ENCODE measurements at regions not wholly inside any gene's neighbourhood (a gene's known extent, or its start where the extent isn't known, plus 50 kb on each side); places are given as distances from the start of the nearest gene placed in this dataset.

DNA sequence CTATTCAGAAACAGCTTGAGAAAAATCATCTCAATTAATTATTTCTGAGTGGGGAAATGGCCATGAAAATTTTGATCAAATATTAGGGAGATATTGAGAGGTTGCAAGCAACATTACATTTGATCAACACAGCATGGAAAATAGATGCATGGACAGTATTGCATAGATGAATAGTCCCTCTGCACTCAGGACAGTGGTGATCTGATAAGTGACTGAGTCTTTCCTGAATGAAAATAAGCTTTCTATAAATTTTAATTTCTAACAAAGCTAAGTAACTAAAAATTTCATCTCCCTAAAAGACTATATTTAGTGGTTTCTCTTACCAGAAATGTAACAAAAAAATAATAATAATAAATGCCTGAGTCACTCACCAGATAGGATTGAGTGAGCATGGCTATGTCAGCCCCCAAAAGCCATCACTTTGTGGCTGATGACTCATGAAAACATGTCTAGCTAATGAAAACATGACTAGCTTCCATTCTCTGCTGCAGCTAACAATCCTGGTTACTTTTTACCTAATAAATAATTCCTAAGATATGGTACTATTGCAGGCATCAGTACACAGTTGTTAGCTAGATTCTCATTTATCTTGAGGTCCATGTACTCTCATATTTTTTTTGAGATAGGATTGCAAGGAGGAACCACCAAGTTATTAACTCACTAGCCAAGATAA, 1294.8 kb upstream of the ACO1 start:
- intact Hi-C loops (cut with micrococcal nuclease): no loop called here

DNA sequence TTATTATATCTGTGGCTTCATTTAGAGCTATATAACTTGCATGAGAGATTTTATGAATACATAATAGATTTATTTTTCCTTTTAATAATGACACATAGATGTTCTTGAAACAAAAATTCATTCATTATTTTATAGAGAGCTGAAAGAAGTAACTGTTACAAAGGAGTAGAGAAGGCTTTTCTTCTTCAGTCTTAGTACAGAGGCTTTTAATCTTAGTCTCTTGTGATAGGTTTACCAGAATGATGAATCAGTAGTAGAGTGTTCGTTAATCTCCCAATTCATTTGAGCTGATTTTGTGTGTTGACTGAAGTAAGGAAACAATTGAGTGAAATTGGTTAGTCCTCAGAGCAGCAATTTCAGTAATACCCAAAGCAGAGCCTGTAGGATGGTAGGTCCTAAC, 1284.1 kb upstream of the ACO1 start:
- intact Hi-C loops (cut with micrococcal nuclease): no loop called here
- no peak overlapping the region for H3K4me3 Mint-ChIP-seq
- H3K9me3 Mint-ChIP-seq: no peaks in the 10 kb centered on the region
- no peak overlapping the region for H3K27ac Mint-ChIP-seq
- peaks cover 3% of the 10 kb centered on the region for H3K27me3 Mint-ChIP-seq (ENCODE audit: insufficient read depth)
- DNase-seq (ENCODE audit: low spot score): no peak
- H3K4me1 Mint-ChIP-seq (ENCODE audit: low read depth): no peaks in the 10 kb centered on the region
- H3K36me3 Mint-ChIP-seq (ENCODE audit: low read depth): no peaks in the 10 kb centered on the region

More for the DNA sequence above, 1294.8 kb upstream of the ACO1 start:
- Mint-ChIP-seq H3K9me3 (no peaks in the 10 kb centered on the region), H3K36me3 (ENCODE audit: low read depth) (no peaks in the 10 kb centered on the region), H3K27ac (no peak overlapping the region), H3K4me1 (ENCODE audit: low read depth) (no peaks in the 10 kb centered on the region), H3K27me3 (ENCODE audit: insufficient read depth) (peaks cover 2% of the 10 kb centered on the region), H3K4me3 (no peak overlapping the region)
- no peak for DNase-seq (ENCODE audit: low spot score)

DNA sequence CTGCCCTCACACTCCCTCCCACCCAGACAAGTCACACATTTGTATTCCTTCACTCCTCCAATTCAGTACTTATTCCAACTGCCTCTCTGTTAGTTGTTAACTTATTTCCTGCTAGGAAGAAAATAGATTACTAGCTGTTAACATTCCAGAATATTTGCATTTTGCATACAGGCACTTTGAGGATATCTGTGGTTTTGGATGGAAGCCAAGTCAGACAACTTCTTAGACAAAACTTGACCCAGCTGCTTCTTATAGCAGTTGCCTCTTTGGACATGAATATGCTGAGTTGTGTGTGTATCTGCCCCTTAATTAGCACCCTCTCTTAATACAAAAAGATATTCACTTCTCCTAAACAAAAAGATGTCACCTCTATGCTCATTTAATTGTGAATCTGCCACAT, 1280.6 kb upstream of the ACO1 start:
- Mint-ChIP-seq H3K27ac (no peak overlapping the region), H3K4me3 (no peak overlapping the region), H3K9me3 (no peaks in the 10 kb centered on the region), H3K36me3 (ENCODE audit: low read depth) (no peaks in the 10 kb centered on the region), H3K27me3 (ENCODE audit: insufficient read depth) (peaks cover 3% of the 10 kb centered on the region), H3K4me1 (ENCODE audit: low read depth) (no peaks in the 10 kb centered on the region)
- no peak for DNase-seq (ENCODE audit: low spot score)
- intact Hi-C loops (cut with micrococcal nuclease): no loop called here

DNA sequence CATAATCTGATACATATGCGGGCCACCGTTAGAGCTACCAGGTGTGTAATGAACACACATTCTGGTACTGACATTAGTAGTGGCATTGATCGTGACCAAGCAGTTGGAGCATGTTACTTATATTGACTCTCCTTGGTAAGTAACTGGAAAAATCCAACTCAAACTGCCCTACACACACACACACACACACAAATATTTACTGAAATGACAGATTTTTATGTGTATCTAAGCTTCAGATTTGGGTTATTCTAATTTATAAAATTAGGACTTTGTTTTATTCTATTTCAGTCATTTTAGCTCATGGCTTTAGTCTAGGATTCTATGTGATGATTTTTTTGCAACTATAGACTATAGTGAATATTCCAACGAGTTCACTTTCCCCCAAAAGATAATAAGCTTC, 1280.2 kb upstream of the ACO1 start:
- H3K27me3 Mint-ChIP-seq (ENCODE audit: insufficient read depth): peaks cover 3% of the 10 kb centered on the region
- no peak overlapping the region for H3K4me3 Mint-ChIP-seq
- H3K36me3 Mint-ChIP-seq (ENCODE audit: low read depth): no peaks in the 10 kb centered on the region
- H3K9me3 Mint-ChIP-seq: no peaks in the 10 kb centered on the region
- intact Hi-C loops (cut with micrococcal nuclease): no loop called here
- DNase-seq (ENCODE audit: low spot score): no peak
- no peaks in the 10 kb centered on the region for H3K4me1 Mint-ChIP-seq (ENCODE audit: low read depth)
- H3K27ac Mint-ChIP-seq: no peak overlapping the region

DNA sequence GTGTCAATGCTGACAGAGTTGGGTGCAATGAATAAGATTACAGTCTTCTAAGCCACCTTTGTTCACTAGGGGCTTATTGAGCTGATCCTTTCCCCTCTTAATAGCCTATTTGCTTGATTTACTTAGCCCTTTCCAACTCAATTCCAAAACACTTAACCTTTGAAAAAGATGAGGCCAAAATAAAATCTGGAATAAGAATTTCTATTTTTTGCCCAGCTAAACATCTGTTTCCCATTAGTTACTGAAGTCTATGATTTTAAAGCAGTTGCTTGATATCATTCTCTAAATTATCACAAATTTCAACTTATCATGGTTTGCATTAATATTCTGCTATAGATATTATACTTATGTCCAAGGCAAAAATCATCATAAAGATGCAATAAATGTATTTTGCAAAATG, 1272.0 kb upstream of the ACO1 start:
- no peak for DNase-seq (ENCODE audit: low spot score)
- H3K4me3 Mint-ChIP-seq: no peak overlapping the region
- no peak overlapping the region for H3K27ac Mint-ChIP-seq
- intact Hi-C loops (cut with micrococcal nuclease): no loop called here
- H3K36me3 Mint-ChIP-seq (ENCODE audit: low read depth): no peaks in the 10 kb centered on the region
- no peaks in the 10 kb centered on the region for H3K9me3 Mint-ChIP-seq
- no peaks in the 10 kb centered on the region for H3K4me1 Mint-ChIP-seq (ENCODE audit: low read depth)
- H3K27me3 Mint-ChIP-seq (ENCODE audit: insufficient read depth): no peaks in the 10 kb centered on the region

DNA sequence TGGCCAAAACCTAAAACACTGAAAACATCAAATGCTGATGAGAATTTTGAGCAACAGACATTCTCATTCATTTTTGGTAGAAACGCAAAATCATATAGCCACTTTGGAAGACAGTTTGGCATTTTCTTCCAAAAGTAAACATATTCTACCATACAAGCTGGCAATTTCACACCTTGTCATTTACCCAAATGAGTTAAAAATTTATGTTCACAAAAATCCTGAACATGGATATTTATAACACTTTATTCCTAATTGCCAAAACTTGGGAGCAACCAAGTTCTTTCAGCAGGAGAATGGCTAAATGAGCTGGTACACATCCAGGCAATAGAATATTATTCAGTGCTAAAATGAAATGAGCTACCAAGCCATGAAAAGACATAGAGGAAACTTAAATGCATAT, 1270.1 kb upstream of the ACO1 start:
- intact Hi-C loops (cut with micrococcal nuclease): no loop called here
- DNase-seq (ENCODE audit: low spot score): no peak
- Mint-ChIP-seq H3K9me3 (no peaks in the 10 kb centered on the region), H3K4me1 (ENCODE audit: low read depth) (no peaks in the 10 kb centered on the region), H3K36me3 (ENCODE audit: low read depth) (no peaks in the 10 kb centered on the region), H3K27ac (no peak overlapping the region), H3K27me3 (ENCODE audit: insufficient read depth) (no peaks in the 10 kb centered on the region), H3K4me3 (no peak overlapping the region)

DNA sequence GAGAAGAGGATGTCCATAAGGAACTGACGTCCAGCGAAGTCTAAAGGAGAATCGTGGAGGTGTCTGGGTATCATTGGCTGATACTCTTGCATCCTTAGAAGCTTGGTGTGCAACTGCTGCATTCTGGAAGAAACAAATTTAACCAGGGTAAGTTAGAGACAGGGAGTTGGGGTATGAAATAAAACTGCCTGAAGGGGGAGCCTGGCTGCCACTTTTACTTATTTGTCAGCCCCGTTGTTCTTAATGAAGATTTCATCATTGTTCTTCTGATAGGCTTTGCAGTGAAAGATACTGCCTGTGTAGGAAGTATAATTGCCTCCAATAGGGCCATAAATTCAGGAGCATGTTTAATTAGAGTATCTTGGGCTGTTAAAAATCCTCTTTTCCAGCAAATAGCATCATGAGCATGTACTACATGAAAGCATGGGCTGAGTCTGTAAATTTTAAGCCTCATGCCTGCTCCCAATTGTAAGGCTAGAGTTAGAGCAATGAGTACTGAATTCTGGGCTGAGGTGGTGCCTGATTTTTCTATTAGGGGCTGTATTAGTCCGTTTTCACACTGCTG, 1264.5 kb upstream of the ACO1 start:
- Mint-ChIP-seq H3K9me3 (peaks cover 4% of the 10 kb centered on the region), H3K27me3 (ENCODE audit: insufficient read depth) (no peaks in the 10 kb centered on the region), H3K4me3 (no peak overlapping the region), H3K4me1 (ENCODE audit: low read depth) (no peaks in the 10 kb centered on the region), H3K36me3 (ENCODE audit: low read depth) (no peaks in the 10 kb centered on the region), H3K27ac (no peak overlapping the region)
- DNase-seq (ENCODE audit: low spot score): no peak
- intact Hi-C loops (cut with micrococcal nuclease): loop anchor here (1.0 kb wide), 1 partner anchor 680 kb away; no protein-coding TSS in a partner anchor

DNA sequence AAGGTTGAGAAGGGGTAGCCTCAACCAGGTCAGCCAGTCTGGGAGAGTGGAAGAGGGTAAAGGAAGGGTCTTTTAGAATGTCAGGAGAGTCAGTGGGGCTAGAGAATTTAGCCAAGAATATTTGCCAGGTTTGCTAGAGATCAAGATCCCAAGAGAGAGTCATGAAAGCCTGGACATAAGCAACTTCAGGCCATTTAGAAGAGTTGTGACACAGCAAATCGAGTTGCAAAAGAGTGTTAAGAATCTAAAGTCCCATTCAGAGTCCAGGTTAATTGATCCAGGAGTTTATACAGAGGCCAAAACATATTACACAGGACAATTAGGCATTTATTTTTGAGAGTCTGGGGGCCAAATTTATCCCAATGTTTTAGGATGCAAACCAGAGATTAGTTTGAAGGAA, 1260.1 kb upstream of the ACO1 start:
- Mint-ChIP-seq H3K36me3 (ENCODE audit: low read depth) (no peaks in the 10 kb centered on the region), H3K27ac (no peak overlapping the region), H3K4me1 (ENCODE audit: low read depth) (no peaks in the 10 kb centered on the region), H3K27me3 (ENCODE audit: insufficient read depth) (no peaks in the 10 kb centered on the region), H3K4me3 (no peak overlapping the region), H3K9me3 (peaks cover 4% of the 10 kb centered on the region)
- intact Hi-C loops (cut with micrococcal nuclease): no loop called here
- no peak for DNase-seq (ENCODE audit: low spot score)

DNA sequence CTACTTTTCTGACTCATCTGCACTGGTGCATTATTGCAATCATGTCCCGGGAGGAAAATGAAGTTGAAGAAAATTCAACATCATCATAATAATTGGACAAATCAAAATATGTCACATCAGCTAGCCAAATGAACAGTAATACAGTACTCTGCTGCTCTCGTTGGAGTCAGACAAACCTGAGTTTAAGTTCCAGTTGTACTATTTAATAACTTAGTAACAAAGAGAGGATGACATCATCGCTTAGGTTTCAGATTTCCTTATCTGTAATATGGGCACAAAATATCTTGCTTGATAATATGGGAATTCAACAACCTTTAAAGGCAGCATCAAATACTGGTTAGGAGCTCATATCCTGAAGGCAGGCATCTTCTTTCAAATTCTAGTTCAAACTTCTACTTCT, 1248.9 kb upstream of the ACO1 start:
- no peak overlapping the region for H3K27ac Mint-ChIP-seq
- no peaks in the 10 kb centered on the region for H3K4me1 Mint-ChIP-seq (ENCODE audit: low read depth)
- H3K27me3 Mint-ChIP-seq (ENCODE audit: insufficient read depth): no peaks in the 10 kb centered on the region
- intact Hi-C loops (cut with micrococcal nuclease): no loop called here
- H3K9me3 Mint-ChIP-seq: no peaks in the 10 kb centered on the region
- DNase-seq (ENCODE audit: low spot score): no peak
- no peak overlapping the region for H3K4me3 Mint-ChIP-seq
- H3K36me3 Mint-ChIP-seq (ENCODE audit: low read depth): no peaks in the 10 kb centered on the region

DNA sequence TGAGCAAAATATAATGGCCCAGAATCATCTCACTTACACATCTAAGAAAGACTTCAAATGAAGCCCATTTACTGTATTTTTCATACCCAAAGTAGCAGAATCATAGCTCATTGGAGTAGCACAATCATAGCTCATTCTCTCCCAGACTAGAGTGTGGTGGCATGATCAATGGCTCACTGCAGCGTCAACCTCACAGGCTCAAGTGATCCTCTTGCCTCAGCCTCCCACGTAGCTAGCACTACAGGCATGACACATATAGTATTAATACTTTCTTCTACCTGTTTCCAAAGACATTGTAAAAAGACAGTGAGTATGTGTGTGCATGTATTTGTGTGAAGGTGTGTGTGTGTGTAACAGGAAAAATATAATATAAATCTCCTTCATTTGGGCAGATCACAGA, 1247.9 kb upstream of the ACO1 start:
- no peak for DNase-seq (ENCODE audit: low spot score)
- H3K27me3 Mint-ChIP-seq (ENCODE audit: insufficient read depth): no peaks in the 10 kb centered on the region
- H3K36me3 Mint-ChIP-seq (ENCODE audit: low read depth): no peaks in the 10 kb centered on the region
- H3K9me3 Mint-ChIP-seq: no peaks in the 10 kb centered on the region
- no peak overlapping the region for H3K27ac Mint-ChIP-seq
- H3K4me1 Mint-ChIP-seq (ENCODE audit: low read depth): no peaks in the 10 kb centered on the region
- no peak overlapping the region for H3K4me3 Mint-ChIP-seq
- intact Hi-C loops (cut with micrococcal nuclease): no loop called here

DNA sequence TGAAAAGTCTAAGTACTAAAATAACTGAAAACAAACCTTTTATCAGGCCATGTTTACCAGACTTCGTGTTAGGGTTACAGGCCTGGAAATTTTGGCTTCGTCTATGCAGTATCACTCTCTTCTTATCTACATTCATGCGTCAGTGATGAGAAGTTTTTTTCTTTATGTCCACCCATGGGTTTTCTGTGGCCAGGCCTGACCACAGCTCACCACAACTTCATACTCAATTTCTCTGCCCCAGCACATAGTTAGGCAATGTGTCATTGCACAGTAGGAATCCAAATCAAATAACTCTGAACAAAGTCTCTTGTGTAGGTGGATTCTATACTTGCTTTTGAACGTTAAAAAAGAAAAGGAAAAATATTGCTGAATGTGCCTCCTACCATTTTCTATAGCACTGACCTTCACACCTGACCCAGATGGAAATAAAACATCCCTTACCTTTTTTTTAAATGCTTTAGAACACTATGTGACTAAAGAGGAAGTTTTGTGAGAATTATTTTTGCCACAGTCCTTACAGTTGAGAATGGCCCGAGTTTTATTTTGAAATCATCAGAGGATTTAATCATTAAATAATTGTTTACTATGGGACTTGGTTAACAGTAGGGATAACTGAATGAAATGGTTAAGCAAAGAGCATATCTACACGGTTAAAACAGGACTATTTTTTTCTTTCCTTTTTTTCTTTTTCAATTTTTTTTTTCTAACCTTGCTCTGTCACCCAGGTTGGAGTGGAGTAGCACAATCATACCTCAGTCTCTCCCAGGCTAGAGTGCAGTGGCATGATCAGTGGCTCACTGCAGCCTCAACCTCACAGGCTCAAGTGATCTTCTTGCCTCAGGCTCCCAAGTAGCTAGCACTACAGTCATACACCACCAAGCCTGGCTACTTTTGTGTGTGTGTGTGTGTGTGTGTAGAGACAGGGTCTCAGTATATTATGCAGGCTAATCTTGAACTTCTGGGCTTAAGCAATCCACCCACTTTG, 1247.0 kb upstream of the ACO1 start:
- H3K4me3 Mint-ChIP-seq: no peak overlapping the region
- H3K27ac Mint-ChIP-seq: no peak overlapping the region
- H3K36me3 Mint-ChIP-seq (ENCODE audit: low read depth): no peaks in the 10 kb centered on the region

DNA sequence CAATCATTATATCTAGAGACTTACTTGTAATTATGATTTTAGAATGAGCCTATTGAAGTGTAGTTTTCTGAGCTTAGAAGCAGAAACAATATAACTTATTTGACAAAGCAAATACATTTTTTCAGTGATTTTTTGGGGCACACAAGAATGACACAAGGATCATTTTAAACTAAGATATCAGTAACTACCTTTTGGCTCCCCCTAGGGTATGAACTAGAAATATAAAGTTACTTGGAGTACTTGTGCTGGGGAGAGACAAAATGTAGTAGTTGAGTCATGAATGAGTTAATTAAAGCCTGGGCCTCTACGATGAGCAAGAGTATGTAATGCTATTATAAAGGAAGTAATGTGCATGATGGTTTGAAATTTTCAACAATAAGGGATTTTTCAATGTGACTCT, 1244.1 kb upstream of the ACO1 start:
- Mint-ChIP-seq H3K4me1 (ENCODE audit: low read depth) (no peaks in the 10 kb centered on the region), H3K27ac (no peak overlapping the region), H3K9me3 (no peaks in the 10 kb centered on the region), H3K27me3 (ENCODE audit: insufficient read depth) (no peaks in the 10 kb centered on the region), H3K36me3 (ENCODE audit: low read depth) (no peaks in the 10 kb centered on the region), H3K4me3 (no peak overlapping the region)
- no peak for DNase-seq (ENCODE audit: low spot score)
- intact Hi-C loops (cut with micrococcal nuclease): no loop called here

More for the DNA sequence above, 1247.0 kb upstream of the ACO1 start:
- intact Hi-C loops (cut with micrococcal nuclease): no loop called here
- Mint-ChIP-seq H3K27me3 (ENCODE audit: insufficient read depth) (no peaks in the 10 kb centered on the region), H3K4me1 (ENCODE audit: low read depth) (no peaks in the 10 kb centered on the region), H3K9me3 (no peaks in the 10 kb centered on the region)
- no peak for DNase-seq (ENCODE audit: low spot score)

DNA sequence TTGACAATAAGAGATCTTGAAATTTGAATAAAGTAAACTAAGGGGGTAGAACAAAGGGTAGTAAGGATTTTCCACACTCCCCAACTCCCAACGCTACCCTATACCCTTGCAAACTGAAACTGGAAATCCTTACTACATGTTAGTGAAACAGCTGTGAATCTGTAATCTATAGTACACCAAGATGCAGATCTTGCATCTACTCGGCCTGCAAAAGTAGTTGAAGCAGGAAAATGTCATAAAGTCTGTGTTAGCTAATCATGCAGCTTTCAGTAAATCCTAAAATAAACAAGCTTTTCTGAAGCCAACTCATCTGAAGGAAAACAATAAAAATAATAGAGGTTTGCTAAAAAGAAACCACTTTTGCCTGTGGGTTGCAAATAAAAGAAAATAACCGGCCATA, 1242.0 kb upstream of the ACO1 start:
- Mint-ChIP-seq H3K4me3 (no peak overlapping the region), H3K4me1 (ENCODE audit: low read depth) (no peaks in the 10 kb centered on the region), H3K27me3 (ENCODE audit: insufficient read depth) (no peaks in the 10 kb centered on the region), H3K9me3 (no peaks in the 10 kb centered on the region), H3K27ac (no peak overlapping the region), H3K36me3 (ENCODE audit: low read depth) (no peaks in the 10 kb centered on the region)
- no peak for DNase-seq (ENCODE audit: low spot score)
- intact Hi-C loops (cut with micrococcal nuclease): no loop called here
